Kidney (tissue), 13 donors: ENCODE measurements at regions not wholly inside any gene's neighbourhood (a gene's known extent, or its start where the extent isn't known, plus 50 kb on each side); places are given as distances from the start of the nearest gene placed in this dataset.

Source experiments
- DNase-seq, 5 donors: peaks; one replicate each; pipeline ENCODE4 v3.0.0-alpha.2; 2013 to 2020
- FAIRE-seq: peaks from 2 replicates; lab custom pipeline; 2012; peaks lifted over from hg19 to GRCh38; lab: Jason Lieb, UNC
- H3K27ac ChIP-seq, 2 donors: one replicate each; pipeline ENCODE4 v1.7.0; 2013; ENCODE audit warnings: low read depth in 2 of 2, low read length in 2 of 2, inconsistent platforms in 1 of 2
- H3K27me3 ChIP-seq: one replicate; pipeline ENCODE4 v1.7.1; 2013; ENCODE audit warnings: low read length, inconsistent platforms; ENCODE audit not compliant: control insufficient read depth, insufficient read depth
- H3K36me3 ChIP-seq, 3 donors: one replicate each; pipeline versions ENCODE4 v1.7.0 to v1.7.1; 2013; ENCODE audit warnings: low read length in 3 of 3, control low read depth in 1 of 3, inconsistent platforms in 1 of 3; ENCODE audit not compliant: insufficient read depth in 3 of 3, control insufficient read depth in 2 of 3
- H3K4me1 ChIP-seq, 3 donors: one replicate each; pipeline versions ENCODE4 v1.7.0 to v1.7.1; 2013; ENCODE audit warnings: low read length in 3 of 3, inconsistent platforms in 1 of 3, low read depth in 1 of 3; ENCODE audit not compliant: control insufficient read depth in 2 of 3, insufficient read depth in 2 of 3
- H3K4me3 ChIP-seq, 3 donors: one replicate each; pipeline versions ENCODE4 v1.7.0 to v1.8.1; 2013; ENCODE audit warnings: low read length in 3 of 3, control low read depth in 1 of 3, inconsistent platforms in 1 of 3
- H3K9ac ChIP-seq, 3 donors: one replicate each; pipeline versions ENCODE4 v1.7.0 to v1.7.1; 2013; ENCODE audit warnings: low read length in 3 of 3, control low read depth in 1 of 3, inconsistent platforms in 1 of 3
- H3K9me3 ChIP-seq, 3 donors: one replicate each; pipeline versions ENCODE4 v1.7.0 to v1.7.1; 2013; ENCODE audit warnings: low read length in 3 of 3, control low read depth in 1 of 3, inconsistent platforms in 1 of 3; ENCODE audit not compliant: control insufficient read depth in 2 of 3, insufficient read depth in 1 of 3
- CTCF ChIP-seq: IDR thresholded peaks from 3 replicates; pipeline ENCODE4 v1.5.1; 2012; ENCODE audit warnings: mild to moderate bottlenecking, moderate library complexity, borderline replicate concordance; ENCODE audit not compliant: insufficient read depth; ENCODE audit errors: extremely low read depth
- intact Hi-C: fragments of 100-400 bp; cut with DNase I; formaldehyde crosslinking; loops from one replicate; pipeline ENCODE4 v1.11.1; 2022
- donor health status: control.
- donor health status: control.
- donor health status: control.
- donor health status: control.
- donor health status: control.
- donor health status: DM: yes; HTN: yes; CAD: no.
- donor health status: Normal renal cell carcinoma (clear cell type).

- Histone ChIP-seq H3K9ac (no peak overlapping the region), H3K4me1 (peaks cover 0 to 2% (median 0%) of the 10 kb centered on the region in 3 donors), H3K9me3 (no peaks in the 10 kb centered on the region), H3K4me3 (no peak overlapping the region), H3K27me3 (no peaks in the 10 kb centered on the region), H3K27ac (no peak overlapping the region), H3K36me3 (no peaks in the 10 kb centered on the region)
- TF ChIP-seq CTCF: no peak
- FAIRE-seq (no peak), DNase-seq (no peak)
- intact Hi-C loops: no loop called here
Measured at GRCh38 chr2:48221846-48222516, 92.5 kb upstream of the FOXN2 start.

DNA sequence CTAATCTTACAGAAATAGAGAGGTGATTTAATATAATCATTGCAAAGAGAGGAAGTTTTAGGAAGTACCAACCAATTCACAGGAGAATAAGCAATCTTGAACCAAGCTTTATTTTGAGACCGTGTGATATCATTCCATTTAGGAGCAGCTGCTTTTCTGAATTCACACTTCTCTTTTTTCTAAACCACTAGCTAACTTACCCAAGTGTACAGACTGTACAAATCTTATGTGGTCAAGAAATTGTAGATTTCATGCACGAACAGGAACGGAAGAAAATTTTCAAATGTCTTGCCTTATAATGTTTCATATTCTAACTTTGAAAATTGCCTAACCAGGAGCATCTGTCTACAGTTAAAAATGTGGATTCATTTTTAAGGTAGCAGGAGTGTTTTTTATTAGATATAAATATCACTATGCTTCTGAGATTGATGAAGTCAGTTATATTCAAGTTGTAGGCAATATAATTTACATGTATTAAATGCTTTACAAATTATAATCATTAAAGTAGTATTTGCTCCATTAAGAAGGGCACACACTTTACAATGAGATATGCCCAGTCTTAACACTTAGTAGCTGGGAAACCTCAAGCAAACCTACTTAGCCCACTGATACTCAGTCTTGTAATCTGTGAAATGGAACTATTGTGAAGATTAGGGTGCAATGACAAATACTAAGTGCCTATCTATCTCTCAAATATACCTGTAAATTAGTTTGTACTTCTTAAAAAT, 86.7 kb upstream of the FOXN2 start:
- no peaks in the 10 kb centered on the region for H3K9me3 ChIP-seq
- no peak overlapping the region for H3K4me3 ChIP-seq
- no peaks in the 10 kb centered on the region for H3K4me1 ChIP-seq
- intact Hi-C loops: no loop called here
- no peak for TF ChIP-seq CTCF
- H3K27ac ChIP-seq: no peak overlapping the region
- H3K36me3 ChIP-seq: no peaks in the 10 kb centered on the region
- no peaks in the 10 kb centered on the region for H3K27me3 ChIP-seq
- FAIRE-seq (no peak), DNase-seq (no peak)
- no peak overlapping the region for H3K9ac ChIP-seq

DNA sequence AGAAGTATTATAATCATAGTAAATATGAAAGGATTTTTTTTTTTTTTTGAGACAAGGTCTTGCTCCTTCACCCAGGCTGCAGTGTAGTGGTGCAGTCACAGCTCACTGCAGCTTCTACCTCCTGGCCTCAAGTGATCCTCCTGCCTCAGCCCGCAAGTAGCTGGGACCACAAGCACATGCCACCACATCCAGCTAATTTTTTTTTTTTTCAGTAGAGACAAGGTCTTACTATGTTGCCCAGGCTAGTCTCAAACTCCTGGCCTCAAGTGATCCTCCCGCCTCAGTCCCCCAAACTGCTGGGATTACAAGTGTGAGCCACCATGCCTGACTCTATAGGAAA, 86.2 kb upstream of the FOXN2 start:
- Histone ChIP-seq H3K27ac (no peak overlapping the region), H3K36me3 (no peaks in the 10 kb centered on the region), H3K4me1 (no peaks in the 10 kb centered on the region), H3K9me3 (no peaks in the 10 kb centered on the region), H3K4me3 (no peak overlapping the region), H3K27me3 (no peaks in the 10 kb centered on the region), H3K9ac (no peak overlapping the region)
- no peak for TF ChIP-seq CTCF
- FAIRE-seq (no peak), DNase-seq (no peak)
- intact Hi-C loops: no loop called here
